ENCODE measurements at regions not wholly inside any gene's neighbourhood (a gene's known extent, or its start where the extent isn't known, plus 50 kb on each side); places are given as distances from the start of the nearest gene placed in this dataset.

GRCh38 chr21:35507181-35507759 lies 458.2 kb upstream of the RUNX1 start:
- TF ChIP-seq POLR2A (IDR thresholded peaks at IDR 0.05) (no peak), CTCF (IDR thresholded peaks at IDR 0.05) (no peak)
- 88 to 89% methylated on average over 4 of the region's 4 CpGs for WGBS, 2 donors
- intact Hi-C loops (cut with DNase I): no loop called here

GRCh38 chr21:35506771-35507170 lies 457.7 kb upstream of the RUNX1 start:
- Histone ChIP-seq H3K4me3 (replicated peaks in 1 of 3) (no peak overlapping the region), H3K9me3 (no peaks in the 10 kb centered on the region), H3K4me1 (no peaks in the 10 kb centered on the region), H3K36me3 (no peaks in the 10 kb centered on the region), H3K27me3 (no peaks in the 10 kb centered on the region), H3K27ac (no peak overlapping the region)
- no peak for DNase-seq
- TF ChIP-seq POLR2A (IDR thresholded peaks at IDR 0.05): no peak
- no peak for TF ChIP-seq CTCF (IDR thresholded peaks at IDR 0.05)
- intact Hi-C loops (cut with DNase I): no loop called here
- 71 to 72% methylated on average over 2 of the region's 2 CpGs for WGBS, 2 donors

More at GRCh38 chr21:35507181-35507759, 458.2 kb upstream of the RUNX1 start:
- Histone ChIP-seq H3K4me1 (no peaks in the 10 kb centered on the region), H3K4me3 (replicated peaks in 1 of 3) (no peak overlapping the region), H3K9me3 (no peaks in the 10 kb centered on the region), H3K36me3 (no peaks in the 10 kb centered on the region), H3K27me3 (no peaks in the 10 kb centered on the region), H3K27ac (no peak overlapping the region)
- no peak for DNase-seq

- intact Hi-C loops (cut with DNase I): no loop called here
- no peaks in the 10 kb centered on the region for H3K4me1 ChIP-seq
- H3K27me3 ChIP-seq: no peaks in the 10 kb centered on the region
- no peaks in the 10 kb centered on the region for H3K36me3 ChIP-seq
- no peaks in the 10 kb centered on the region for H3K9me3 ChIP-seq
- no peak for DNase-seq
- no peak for TF ChIP-seq POLR2A (IDR thresholded peaks at IDR 0.05)
- no peak for TF ChIP-seq CTCF (IDR thresholded peaks at IDR 0.05)
- no peak overlapping the region for H3K27ac ChIP-seq
- H3K4me3 ChIP-seq (replicated peaks in 1 of 3): no peak overlapping the region
- WGBS, 2 donors: 38 to 43% methylated on average over 3 of the region's 3 CpGs
Observed at GRCh38 chr21:35506352-35506751, 457.2 kb upstream of the RUNX1 start.

- no peak for TF ChIP-seq CTCF (IDR thresholded peaks at IDR 0.05)
- TF ChIP-seq POLR2A (IDR thresholded peaks at IDR 0.05): no peak
Observed at GRCh38 chr21:35504951-35505466, 455.9 kb upstream of the RUNX1 start.

GRCh38 chr21:35504277-35504676 lies 455.2 kb upstream of the RUNX1 start:
- Histone ChIP-seq H3K9me3 (no peaks in the 10 kb centered on the region), H3K27me3 (no peaks in the 10 kb centered on the region), H3K4me3 (replicated peaks in 1 of 3) (no peak overlapping the region), H3K4me1 (no peaks in the 10 kb centered on the region), H3K27ac (no peak overlapping the region), H3K36me3 (no peaks in the 10 kb centered on the region)
- TF ChIP-seq CTCF (IDR thresholded peaks at IDR 0.05) (no peak), POLR2A (IDR thresholded peaks at IDR 0.05) (no peak)
- DNase-seq: no peak
- 61 to 62% methylated on average over 6 of the region's 6 CpGs for WGBS, 2 donors
- intact Hi-C loops (cut with DNase I): no loop called here

More at GRCh38 chr21:35504951-35505466, 455.9 kb upstream of the RUNX1 start:
- no peak overlapping the region for H3K27ac ChIP-seq
- no peak overlapping the region for H3K4me3 ChIP-seq (replicated peaks in 1 of 3)
- no peaks in the 10 kb centered on the region for H3K9me3 ChIP-seq
- H3K4me1 ChIP-seq: no peaks in the 10 kb centered on the region
- no peak for DNase-seq
- 73 to 75% methylated on average over 5 of the region's 5 CpGs for WGBS, 2 donors
- no peaks in the 10 kb centered on the region for H3K27me3 ChIP-seq
- intact Hi-C loops (cut with DNase I): no loop called here
- H3K36me3 ChIP-seq: no peaks in the 10 kb centered on the region

Data from thyroid gland (tissue), 4 donors.